GM12878 (cell line): ENCODE measurements at regions not wholly inside any gene's neighbourhood (a gene's known extent, or its start where the extent isn't known, plus 50 kb on each side); places are given as distances from the start of the nearest gene placed in this dataset.

Source experiments
- ATAC-seq: fragments of 200-7000 bp; cut with Tn5 transposase; 3 replicates; pipeline ENCODE4 v1.9.1; 2020; ENCODE audit warnings: mild to moderate bottlenecking, moderate library complexity
- BruUV-seq: library from RNA; stranded (reverse); fragments of 400-500 nt; replicated peaks from 2 replicates; lab custom pipeline; 2021; lab: Mats Ljungman, UMichigan
- CTCF ChIA-PET: fragments of 300-600 bp; sonication (Branson Sonifier 250); formaldehyde crosslinking; extraction: SDS; loops from one replicate; lab custom pipeline; 2021; ENCODE audit warnings: inconsistent platforms; lab: Yijun Ruan, JAX
- POLR2A ChIA-PET: fragments of 350-600 bp; formaldehyde crosslinking; extraction: SDS; loops from one replicate; lab custom pipeline; 2021; ENCODE audit warnings: inconsistent platforms; lab: Charles Lee
- RAD21 ChIA-PET: fragments of 300-600 bp; sonication (Branson Sonifier 250); formaldehyde crosslinking; loops from one replicate; lab custom pipeline; 2023; ENCODE audit warnings: antibody characterized with exemption; ENCODE audit not compliant: unreplicated experiment; lab: Charles Lee
- SMC1A ChIA-PET: fragments of 300-600 bp; sonication (Branson Sonifier 250); formaldehyde crosslinking; loops from one replicate; lab custom pipeline; 2023; ENCODE audit not compliant: unreplicated experiment, uncharacterized antibody; lab: Charles Lee
- DNase-seq: peaks from one replicate; pipeline ENCODE4 v3.0.0-alpha.2; 2011; ENCODE audit warnings: low read depth, low spot score
- FAIRE-seq: peaks from 3 replicates; lab custom pipeline; 2011; peaks lifted over from hg19 to GRCh38; lab: Jason Lieb, UNC
- H2AFZ ChIP-seq: 2 replicates; pipeline ENCODE4 v1.6.0; 2011; ENCODE audit warnings: low read depth, low read length, control low read depth; ENCODE audit not compliant: control insufficient read depth
- H3K27ac ChIP-seq: 2 replicates; pipeline ENCODE4 v1.5.1; 2011; ENCODE audit warnings: control low read depth; ENCODE audit not compliant: control insufficient read depth, insufficient read depth
- H3K27me3 ChIP-seq, 2 experiments: replicated peaks in 1 of 2; 2 replicates each; pipeline versions ENCODE4 v1.6.0 to v1.6.1; 2011; ENCODE audit warnings: low read length in 1 of 2; ENCODE audit not compliant: control insufficient read depth in 2 of 2, insufficient read depth in 2 of 2
- H3K36me3 ChIP-seq, 2 experiments: 2 replicates each; pipeline ENCODE4 v1.5.1; 2011; ENCODE audit warnings: low read length in 1 of 2; ENCODE audit not compliant: control insufficient read depth in 2 of 2, insufficient read depth in 2 of 2
- H3K4me1 ChIP-seq: 2 replicates; pipeline ENCODE4 v1.6.1; 2011; ENCODE audit warnings: mild to moderate bottlenecking, low read length, moderate library complexity, mixed read lengths; ENCODE audit not compliant: control insufficient read depth, insufficient read depth
- H3K4me2 ChIP-seq: 2 replicates; pipeline ENCODE4 v1.6.0; 2011; ENCODE audit warnings: control low read depth; ENCODE audit not compliant: control insufficient read depth, insufficient read depth
- H3K4me3 ChIP-seq: fragments of 200-600 bp; sonication (generic); 2 replicates; pipeline ENCODE4 v1.5.1; 2016
- H3K79me2 ChIP-seq: 2 replicates; pipeline ENCODE4 v1.6.0; 2011; ENCODE audit warnings: low read length; ENCODE audit not compliant: control insufficient read depth, insufficient read depth
- H3K9ac ChIP-seq: 2 replicates; pipeline ENCODE4 v1.8.0; 2011; ENCODE audit warnings: low read length, control low read depth, mixed read lengths; ENCODE audit not compliant: control insufficient read depth, insufficient read depth
- H3K9me3 ChIP-seq: replicated peaks from 3 replicates; pipeline ENCODE4 v1.5.1; 2011; ENCODE audit warnings: mild to moderate bottlenecking, low read length; ENCODE audit not compliant: control insufficient read depth, insufficient read depth
- H4K20me1 ChIP-seq: 2 replicates; pipeline ENCODE4 v1.6.0; 2011; ENCODE audit not compliant: control insufficient read depth, insufficient read depth
- ETV6 ChIP-seq, 2 experiments: fragments of 450-650 bp in 1 of 2; IDR thresholded peaks in 1 of 2; conservative IDR thresholded peaks in 1 of 2; 2 replicates each; pipeline ENCODE4 v1.6.1; 2014; ENCODE audit warnings: antibody characterized with exemption in 1 of 2, borderline replicate concordance in 1 of 2, low read depth in 1 of 2, mild to moderate bottlenecking in 1 of 2, moderate library complexity in 1 of 2
- HDGF ChIP-seq: fragments of 450-650 bp; IDR thresholded peaks from 2 replicates; pipeline ENCODE4 v1.6.1; 2016; ENCODE audit warnings: antibody characterized with exemption
- IKZF1 ChIP-seq: fragments of 450-650 bp; conservative IDR thresholded peaks from 2 replicates; pipeline ENCODE4 v1.6.1; 2017; ENCODE audit warnings: antibody characterized with exemption, mild to moderate bottlenecking
- KLF5 ChIP-seq: fragments of 450-650 bp; IDR thresholded peaks from 2 replicates; pipeline ENCODE4 v1.6.1; 2014; ENCODE audit warnings: mild to moderate bottlenecking; ENCODE audit not compliant: partially characterized antibody
- MYB ChIP-seq: fragments of 150-350 bp; IDR thresholded peaks from 2 replicates; pipeline ENCODE4 v1.6.1; 2014; ENCODE audit warnings: mild to moderate bottlenecking, low read depth, low read length, borderline replicate concordance
- PAX8 ChIP-seq: fragments of 450-650 bp; IDR thresholded peaks from 2 replicates; pipeline ENCODE4 v1.6.1; 2017; ENCODE audit warnings: mild to moderate bottlenecking, moderate library complexity
- SPI1 ChIP-seq: IDR thresholded peaks from 2 replicates; pipeline ENCODE4 v1.6.1; 2011; ENCODE audit warnings: low read depth, mild to moderate bottlenecking, low read length, moderate library complexity, borderline replicate concordance; ENCODE audit not compliant: insufficient read depth
- SRF ChIP-seq, 2 experiments: IDR thresholded peaks; 2 replicates each; pipeline ENCODE4 v1.6.1; 2011; ENCODE audit warnings: low read depth in 2 of 2, low read length in 2 of 2, mild to moderate bottlenecking in 1 of 2, moderate library complexity in 1 of 2
- STAT3 ChIP-seq: IDR thresholded peaks from 2 replicates; pipeline ENCODE4 v1.6.1; 2011; ENCODE audit warnings: low read depth, low read length, improper control_type of control experiment
- TAF1 ChIP-seq: IDR thresholded peaks from 2 replicates; pipeline ENCODE4 v1.6.1; 2011; ENCODE audit warnings: mild to moderate bottlenecking, low read depth, low read length, borderline replicate concordance
- TARDBP ChIP-seq: IDR thresholded peaks from 2 replicates; pipeline ENCODE4 v1.6.1; 2016; ENCODE audit warnings: borderline replicate concordance
- TCF12 ChIP-seq: IDR thresholded peaks from 2 replicates; pipeline ENCODE4 v1.6.1; 2011; ENCODE audit warnings: low read depth, mild to moderate bottlenecking, low read length
- YBX1 ChIP-seq: fragments of 450-650 bp; IDR thresholded peaks from 2 replicates; pipeline ENCODE4 v1.6.1; 2016; ENCODE audit warnings: antibody characterized with exemption
- ZNF622 ChIP-seq: fragments of 450-650 bp; IDR thresholded peaks from 2 replicates; pipeline ENCODE4 v1.6.1; 2017; ENCODE audit warnings: mild to moderate bottlenecking, inconsistent platforms
- WGBS: methylation state at CpG from one replicate; pipeline ENCODE4 v1.1.6; 2016; ENCODE audit warnings: low lambda C conversion rate; ENCODE audit not compliant: insufficient replicate concordance, insufficient coverage; ENCODE audit errors: missing lambda C conversion rate; 5-methylcytosine and 5-hydroxymethylcytosine counted together
- in situ Hi-C: fragments of 300-500 bp; cut with MboI; formaldehyde crosslinking; loops from 9 replicates; pipeline ENCODE4 v1.14.3; 2018; ENCODE audit warnings: mixed read lengths
- intact Hi-C: fragments of 100-400 bp; cut with micrococcal nuclease; formaldehyde crosslinking; loops from one replicate; pipeline ENCODE4 v1.14.2; 2022; ENCODE audit not compliant: unreplicated experiment
- TF ChIP-seq, protein P1 (sequence below): IDR thresholded peaks from 2 replicates; pipeline ENCODE4 v1.6.1; 2012; ENCODE audit warnings: improper control_type of control experiment, low read depth, low read length; ENCODE audit not compliant: insufficient replicate concordance

DNA sequence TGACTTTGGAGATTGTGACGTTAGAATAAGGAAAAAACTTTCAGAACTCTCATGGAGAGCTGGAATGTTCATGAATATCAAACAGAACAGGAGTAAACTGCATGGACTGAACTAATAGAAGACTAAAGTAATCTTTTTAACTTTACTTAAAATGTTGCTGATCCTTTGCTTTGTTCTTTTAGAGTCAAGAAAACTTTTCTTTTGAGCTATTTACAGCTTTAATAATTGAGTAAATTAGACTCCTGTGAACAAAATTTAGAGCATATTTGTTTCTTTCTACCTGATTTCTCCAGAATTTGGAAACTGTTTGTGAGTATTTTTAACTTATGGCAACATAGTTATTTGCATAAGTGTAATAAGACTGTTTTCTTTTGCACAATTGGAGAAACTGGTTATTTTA is 146.3 kb downstream of the CDCA7 start:
- H3K27me3 ChIP-seq, result no peaks in the 10 kb centered on the region
- ATAC-seq (no peak), DNase-seq (no peak), FAIRE-seq (no peak)
- POLR2A ChIA-PET, result no interaction called here
- H4K20me1 ChIP-seq, result no peaks in the 10 kb centered on the region
- 4% methylated on average over 1 of the region's 1 CpG for WGBS
- no TSS peak for BruUV-seq
- no peaks in the 10 kb centered on the region for H3K4me1 ChIP-seq
- in situ Hi-C loops, result no loop called here
- no peaks in the 10 kb centered on the region for H3K9me3 ChIP-seq
- no peaks in the 10 kb centered on the region for H3K36me3 ChIP-seq
- SMC1A ChIA-PET, result no interaction called here
- TF ChIP-seq PAX8 (no peak), YBX1 (no peak)
- TF ChIP-seq, all 136 proteins: peak for 0
- intact Hi-C loops, result no loop called here
- no peak overlapping the region for H2AFZ ChIP-seq
- no peaks in the 10 kb centered on the region for H3K79me2 ChIP-seq
- H3K4me3 ChIP-seq, result no peak overlapping the region
- H3K27ac ChIP-seq, result no peak overlapping the region
- ChIA-PET RAD21 (no interaction called here), CTCF (no interaction called here)
- H3K9ac ChIP-seq, result no peak overlapping the region
- H3K4me2 ChIP-seq, result no peak overlapping the region

DNA sequence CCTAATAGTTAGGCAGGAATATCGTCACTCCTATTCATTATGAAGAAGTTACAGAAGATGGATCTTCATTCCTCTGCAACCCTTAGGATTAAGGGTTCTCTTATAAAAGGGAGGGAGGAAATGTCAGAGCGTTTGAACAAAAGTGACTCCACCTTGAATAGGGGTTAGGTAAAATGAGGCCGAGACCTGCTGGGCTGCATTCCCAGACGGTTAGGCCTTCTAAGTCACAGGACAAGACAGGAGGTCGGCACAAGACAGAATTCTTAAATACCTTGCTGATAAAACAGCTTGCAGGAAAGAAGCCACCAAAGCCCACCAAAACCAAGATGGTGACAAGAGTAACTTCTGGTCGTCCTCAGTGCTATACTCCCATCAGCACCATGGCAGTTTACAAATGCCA is 147.6 kb downstream of the CDCA7 start:
- H3K79me2 ChIP-seq, result no peaks in the 10 kb centered on the region
- FAIRE-seq (no peak), DNase-seq (no peak), ATAC-seq (no peak)
- H3K4me2 ChIP-seq, result no peak overlapping the region
- H2AFZ ChIP-seq, result no peak overlapping the region
- no peaks in the 10 kb centered on the region for H3K9me3 ChIP-seq
- ChIA-PET CTCF (no interaction called here), SMC1A (no interaction called here), RAD21 (no interaction called here), POLR2A (no interaction called here)
- intact Hi-C loops (no loop called here), in situ Hi-C loops (no loop called here)
- H3K27me3 ChIP-seq, result no peaks in the 10 kb centered on the region
- no peaks in the 10 kb centered on the region for H3K36me3 ChIP-seq
- 18% methylated on average over 6 of the region's 6 CpGs for WGBS
- no TSS peak for BruUV-seq
- H3K4me1 ChIP-seq, result no peaks in the 10 kb centered on the region
- H3K4me3 ChIP-seq, result no peak overlapping the region
- H3K9ac ChIP-seq, result no peak overlapping the region
- H3K27ac ChIP-seq, result no peak overlapping the region
- no peaks in the 10 kb centered on the region for H4K20me1 ChIP-seq
- TF ChIP-seq IKZF1 (no peak), MYB (no peak), ETV6 (conservative IDR thresholded peaks at IDR 0.05 in 1 of 2, IDR thresholded peaks at IDR 0.05 in 1 of 2; ENCODE audit: borderline replicate concordance in 1 of 2, low read depth in 1 of 2) (no peak), HDGF (no peak), SRF (IDR thresholded peaks at IDR 0.05; ENCODE audit: low read depth in 2 of 2, low read length in 2 of 2) (no peak), SPI1 (no peak), TAF1 (no peak), STAT3 (no peak), KLF5 (no peak), TARDBP (no peak), ZNF622 (no peak), TCF12 (no peak)
- TF ChIP-seq, protein P1, sequence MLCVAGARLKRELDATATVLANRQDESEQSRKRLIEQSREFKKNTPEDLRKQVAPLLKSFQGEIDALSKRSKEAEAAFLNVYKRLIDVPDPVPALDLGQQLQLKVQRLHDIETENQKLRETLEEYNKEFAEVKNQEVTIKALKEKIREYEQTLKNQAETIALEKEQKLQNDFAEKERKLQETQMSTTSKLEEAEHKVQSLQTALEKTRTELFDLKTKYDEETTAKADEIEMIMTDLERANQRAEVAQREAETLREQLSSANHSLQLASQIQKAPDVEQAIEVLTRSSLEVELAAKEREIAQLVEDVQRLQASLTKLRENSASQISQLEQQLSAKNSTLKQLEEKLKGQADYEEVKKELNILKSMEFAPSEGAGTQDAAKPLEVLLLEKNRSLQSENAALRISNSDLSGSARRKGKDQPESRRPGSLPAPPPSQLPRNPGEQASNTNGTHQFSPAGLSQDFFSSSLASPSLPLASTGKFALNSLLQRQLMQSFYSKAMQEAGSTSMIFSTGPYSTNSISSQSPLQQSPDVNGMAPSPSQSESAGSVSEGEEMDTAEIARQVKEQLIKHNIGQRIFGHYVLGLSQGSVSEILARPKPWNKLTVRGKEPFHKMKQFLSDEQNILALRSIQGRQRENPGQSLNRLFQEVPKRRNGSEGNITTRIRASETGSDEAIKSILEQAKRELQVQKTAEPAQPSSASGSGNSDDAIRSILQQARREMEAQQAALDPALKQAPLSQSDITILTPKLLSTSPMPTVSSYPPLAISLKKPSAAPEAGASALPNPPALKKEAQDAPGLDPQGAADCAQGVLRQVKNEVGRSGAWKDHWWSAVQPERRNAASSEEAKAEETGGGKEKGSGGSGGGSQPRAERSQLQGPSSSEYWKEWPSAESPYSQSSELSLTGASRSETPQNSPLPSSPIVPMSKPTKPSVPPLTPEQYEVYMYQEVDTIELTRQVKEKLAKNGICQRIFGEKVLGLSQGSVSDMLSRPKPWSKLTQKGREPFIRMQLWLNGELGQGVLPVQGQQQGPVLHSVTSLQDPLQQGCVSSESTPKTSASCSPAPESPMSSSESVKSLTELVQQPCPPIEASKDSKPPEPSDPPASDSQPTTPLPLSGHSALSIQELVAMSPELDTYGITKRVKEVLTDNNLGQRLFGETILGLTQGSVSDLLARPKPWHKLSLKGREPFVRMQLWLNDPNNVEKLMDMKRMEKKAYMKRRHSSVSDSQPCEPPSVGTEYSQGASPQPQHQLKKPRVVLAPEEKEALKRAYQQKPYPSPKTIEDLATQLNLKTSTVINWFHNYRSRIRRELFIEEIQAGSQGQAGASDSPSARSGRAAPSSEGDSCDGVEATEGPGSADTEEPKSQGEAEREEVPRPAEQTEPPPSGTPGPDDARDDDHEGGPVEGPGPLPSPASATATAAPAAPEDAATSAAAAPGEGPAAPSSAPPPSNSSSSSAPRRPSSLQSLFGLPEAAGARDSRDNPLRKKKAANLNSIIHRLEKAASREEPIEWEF, result no peak
